Thoracic aorta (tissue), 2 donors: ENCODE measurements at regions not wholly inside any gene's neighbourhood (a gene's known extent, or its start where the extent isn't known, plus 50 kb on each side); places are given as distances from the start of the nearest gene placed in this dataset.

Source experiments
- ATAC-seq: fragments of 150-250 bp; one replicate; pipeline ENCODE4 v1.8.0; 2017; ENCODE audit warnings: low read depth; ENCODE audit not compliant: insufficient number of reproducible peaks, low FRiP score
- DNase-seq: peaks from one replicate; pipeline ENCODE4 v3.0.0-alpha.2; 2020; ENCODE audit warnings: low spot score
- H3K27ac ChIP-seq, 2 donors: fragments of 200-600 bp; sonication (generic); 1 replicate in 1 of 2; 2 replicates in 1 of 2; pipeline ENCODE4 v1.5.1; 2016; ENCODE audit warnings: mild to moderate bottlenecking in 2 of 2, moderate library complexity in 2 of 2
- H3K27me3 ChIP-seq: fragments of 200-600 bp; sonication (generic); replicated peaks from 2 replicates; pipeline ENCODE4 v1.6.0; 2016; ENCODE audit warnings: mild to moderate bottlenecking; ENCODE audit not compliant: insufficient read depth
- H3K36me3 ChIP-seq: fragments of 200-600 bp; sonication (generic); one replicate; pipeline ENCODE4 v1.5.1; 2016
- H3K4me1 ChIP-seq, 2 donors: fragments of 200-600 bp; sonication (generic); 1 replicate in 1 of 2; 2 replicates in 1 of 2; pipeline versions ENCODE4 v1.5.1 to v1.6.0; 2016; ENCODE audit warnings: low read depth in 2 of 2, mild to moderate bottlenecking in 1 of 2; ENCODE audit not compliant: control insufficient read depth in 1 of 2
- H3K4me3 ChIP-seq: fragments of 200-600 bp; sonication (generic); 2 replicates; pipeline ENCODE4 v1.5.1; 2016; ENCODE audit warnings: mild to moderate bottlenecking
- H3K9me3 ChIP-seq: fragments of 200-600 bp; sonication (generic); 2 replicates; pipeline ENCODE4 v1.5.1; 2016
- TF ChIP-seq, protein P1 (sequence below): fragments of 200-600 bp; sonication (generic); IDR thresholded peaks from one replicate; pipeline ENCODE4 v1.5.1; 2019; ENCODE audit warnings: antibody characterized with exemption

DNA sequence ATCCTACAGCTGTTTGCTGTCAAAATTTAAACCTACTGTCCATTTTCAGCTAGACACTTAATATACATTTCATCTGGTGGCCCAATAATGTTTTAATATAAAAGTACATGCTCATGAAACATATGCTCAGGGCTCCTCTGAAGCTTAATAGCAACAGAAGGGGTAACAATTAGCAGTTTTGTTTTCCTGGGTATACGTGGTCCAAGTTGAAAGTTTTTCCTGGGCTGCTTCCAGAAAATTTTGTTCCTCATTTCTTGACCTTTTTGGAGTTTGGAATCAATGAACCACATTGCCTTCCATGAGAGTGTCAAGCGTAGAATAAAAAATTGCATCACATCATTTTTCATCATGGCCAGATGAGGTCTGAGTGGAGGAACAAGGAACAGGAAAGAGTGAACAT lies 537.3 kb upstream of the MGMT start:
- no peak for ATAC-seq
- Histone ChIP-seq H3K4me3 (no peak overlapping the region), H3K4me1 (peaks cover 0 to 7% of the 10 kb centered on the region in 2 donors), H3K27ac (no peak overlapping the region), H3K27me3 (no peaks in the 10 kb centered on the region), H3K36me3 (no peaks in the 10 kb centered on the region), H3K9me3 (no peaks in the 10 kb centered on the region)
- TF ChIP-seq, protein P1, sequence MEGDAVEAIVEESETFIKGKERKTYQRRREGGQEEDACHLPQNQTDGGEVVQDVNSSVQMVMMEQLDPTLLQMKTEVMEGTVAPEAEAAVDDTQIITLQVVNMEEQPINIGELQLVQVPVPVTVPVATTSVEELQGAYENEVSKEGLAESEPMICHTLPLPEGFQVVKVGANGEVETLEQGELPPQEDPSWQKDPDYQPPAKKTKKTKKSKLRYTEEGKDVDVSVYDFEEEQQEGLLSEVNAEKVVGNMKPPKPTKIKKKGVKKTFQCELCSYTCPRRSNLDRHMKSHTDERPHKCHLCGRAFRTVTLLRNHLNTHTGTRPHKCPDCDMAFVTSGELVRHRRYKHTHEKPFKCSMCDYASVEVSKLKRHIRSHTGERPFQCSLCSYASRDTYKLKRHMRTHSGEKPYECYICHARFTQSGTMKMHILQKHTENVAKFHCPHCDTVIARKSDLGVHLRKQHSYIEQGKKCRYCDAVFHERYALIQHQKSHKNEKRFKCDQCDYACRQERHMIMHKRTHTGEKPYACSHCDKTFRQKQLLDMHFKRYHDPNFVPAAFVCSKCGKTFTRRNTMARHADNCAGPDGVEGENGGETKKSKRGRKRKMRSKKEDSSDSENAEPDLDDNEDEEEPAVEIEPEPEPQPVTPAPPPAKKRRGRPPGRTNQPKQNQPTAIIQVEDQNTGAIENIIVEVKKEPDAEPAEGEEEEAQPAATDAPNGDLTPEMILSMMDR, result no peak
- DNase-seq, result no peak

DNA sequence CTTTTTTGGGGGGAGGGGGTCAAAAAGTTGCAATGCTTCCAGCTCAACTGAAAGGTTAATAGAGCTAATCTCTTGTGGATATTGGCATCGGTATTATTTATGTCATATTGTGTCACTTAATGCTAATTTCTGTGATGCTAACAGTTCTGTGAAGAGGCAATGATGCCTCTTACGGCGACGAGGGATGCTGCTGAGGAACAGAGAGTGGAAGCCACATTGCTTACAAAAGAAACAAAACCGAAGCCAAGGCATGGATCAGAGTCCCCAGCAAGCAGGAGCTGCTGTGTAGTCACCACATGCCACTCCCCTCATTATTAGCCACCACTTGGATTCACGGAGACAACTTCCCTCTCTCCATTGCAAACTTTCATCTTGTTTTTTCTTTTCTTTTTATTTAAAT lies 536.5 kb upstream of the MGMT start:
- Histone ChIP-seq H3K4me1 (peaks cover 0 to 7% of the 10 kb centered on the region in 2 donors), H3K4me3 (no peak overlapping the region), H3K36me3 (no peaks in the 10 kb centered on the region), H3K9me3 (no peaks in the 10 kb centered on the region), H3K27ac (no peak overlapping the region), H3K27me3 (no peaks in the 10 kb centered on the region)
- TF ChIP-seq, protein P1, result no peak
- no peak for ATAC-seq
- DNase-seq, result no peak

DNA sequence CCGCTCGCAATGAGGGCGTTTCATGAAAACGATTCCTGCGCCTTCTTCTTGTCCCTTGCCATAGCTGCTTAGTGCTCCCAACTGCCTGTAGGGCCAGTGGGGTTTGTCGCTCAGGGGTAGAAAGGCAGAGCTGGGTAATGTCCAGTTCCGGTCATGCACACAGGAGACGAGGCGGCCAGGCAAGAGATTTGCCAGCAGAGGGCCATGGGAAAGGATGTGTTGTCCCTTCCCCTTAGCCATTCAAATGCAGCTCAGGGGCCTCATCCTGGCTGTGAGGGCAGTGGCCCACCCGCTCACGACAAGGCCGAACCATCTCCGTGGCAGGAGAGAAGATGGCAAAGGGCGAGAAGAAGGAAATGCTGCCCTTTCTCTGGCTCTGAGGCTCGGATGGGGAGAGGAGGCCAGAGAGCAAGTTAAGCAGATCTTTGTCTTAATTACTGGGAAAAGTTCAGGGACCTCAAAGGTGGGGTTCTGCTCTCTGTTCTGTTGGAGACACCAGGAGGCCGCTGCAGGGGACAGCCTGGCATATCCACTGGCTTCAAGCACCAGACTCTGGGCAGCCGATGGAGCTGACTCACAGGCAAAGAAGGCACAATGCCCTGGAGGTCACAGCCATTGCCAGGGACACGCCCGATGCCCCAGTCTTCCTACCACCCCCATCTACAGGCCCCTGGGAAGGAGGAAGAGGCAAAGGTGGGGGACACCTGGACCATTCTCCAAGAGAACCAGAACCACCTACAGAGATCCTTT lies 534.8 kb upstream of the MGMT start:
- DNase-seq (no peak), ATAC-seq (no peak)
- Histone ChIP-seq H3K9me3 (no peaks in the 10 kb centered on the region), H3K27ac (no peak overlapping the region), H3K27me3 (no peaks in the 10 kb centered on the region), H3K36me3 (no peaks in the 10 kb centered on the region), H3K4me1 (peaks cover 0 to 7% of the 10 kb centered on the region in 2 donors), H3K4me3 (no peak overlapping the region)
- TF ChIP-seq, protein P1, result no peak

DNA sequence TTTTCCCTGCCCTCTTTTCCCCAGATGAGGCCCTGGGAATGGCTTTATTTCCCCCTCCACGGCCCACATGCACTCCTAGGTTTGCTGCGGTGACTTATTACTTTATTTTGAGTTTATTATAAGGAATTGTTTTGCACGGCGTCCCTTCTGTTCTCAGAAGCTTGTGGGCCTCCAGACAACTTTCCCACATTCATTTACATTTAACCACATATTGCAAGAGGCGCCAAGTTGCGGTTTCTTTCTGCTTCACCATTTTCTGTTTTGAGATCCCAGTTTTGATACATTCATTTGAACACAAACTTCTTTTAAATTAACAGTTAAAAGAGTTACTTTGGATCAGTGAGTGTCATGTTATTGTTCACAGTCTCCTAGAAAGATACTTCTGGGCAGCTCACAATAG lies 532.5 kb upstream of the MGMT start:
- H3K9me3 ChIP-seq, result no peaks in the 10 kb centered on the region
- DNase-seq (no peak), ATAC-seq (no peak)
- no peaks in the 10 kb centered on the region for H3K27me3 ChIP-seq
- no peaks in the 10 kb centered on the region for H3K4me1 ChIP-seq
- H3K27ac ChIP-seq, result no peak overlapping the region
- no peaks in the 10 kb centered on the region for H3K36me3 ChIP-seq
- H3K4me3 ChIP-seq, result no peak overlapping the region
- TF ChIP-seq, protein P1, result no peak

DNA sequence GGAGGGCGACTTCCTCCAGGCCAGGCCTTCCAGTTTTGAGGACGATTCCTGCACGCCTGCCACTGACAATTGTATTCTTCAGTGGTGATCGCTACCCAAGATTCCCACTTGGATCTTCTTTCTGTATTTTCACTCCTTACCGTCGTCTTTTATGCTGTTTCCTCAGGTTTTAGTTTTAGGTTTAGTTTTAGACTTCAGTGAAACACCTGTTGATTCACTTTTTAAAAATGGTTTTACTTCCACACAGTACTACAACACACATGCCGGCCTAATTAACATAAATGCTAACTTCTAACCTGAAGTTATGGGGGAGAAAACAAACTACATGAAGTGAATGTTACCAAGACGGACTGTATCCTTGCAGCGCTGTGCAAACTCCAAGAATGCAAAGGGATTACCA lies 530.6 kb upstream of the MGMT start:
- H3K9me3 ChIP-seq, result no peaks in the 10 kb centered on the region
- no peak overlapping the region for H3K27ac ChIP-seq
- H3K4me3 ChIP-seq, result no peak overlapping the region
- no peaks in the 10 kb centered on the region for H3K36me3 ChIP-seq
- TF ChIP-seq, protein P1, result no peak
- no peaks in the 10 kb centered on the region for H3K4me1 ChIP-seq
- no peaks in the 10 kb centered on the region for H3K27me3 ChIP-seq
- no peak for DNase-seq
- ATAC-seq, result no peak
